ENCODE measurements at regions not wholly inside any gene's neighbourhood (a gene's known extent, or its start where the extent isn't known, plus 50 kb on each side); places are given as distances from the start of the nearest gene placed in this dataset.

GRCh38 chr6:27611451-27611850 lies 138.5 kb upstream of the ZNF184 start:
- no peak overlapping the region for H2AK5ac ChIP-seq (ENCODE audit: low read depth, low read length)
- no peaks in the 10 kb centered on the region for H3K36me3 ChIP-seq (replicated peaks in 1 of 2; ENCODE audit: control insufficient read depth in 2 of 2, insufficient read depth in 2 of 2, low read length in 2 of 2)
- H3K23ac ChIP-seq (ENCODE audit: low read depth, low read length, poor library complexity), result no peak overlapping the region
- H3K4me1 ChIP-seq (ENCODE audit: control insufficient read depth in 2 of 2, insufficient read depth in 1 of 2, low read depth in 1 of 2, low read length in 2 of 2), result no peaks in the 10 kb centered on the region
- H4K91ac ChIP-seq (ENCODE audit: low read depth, low read length, poor library complexity), result no peak overlapping the region
- H3K14ac ChIP-seq (ENCODE audit: low read length), result no peak overlapping the region
- H4K8ac ChIP-seq (ENCODE audit: low read depth, low read length), result no peak overlapping the region
- H3K18ac ChIP-seq (ENCODE audit: low read length), result no peak overlapping the region
- no peak overlapping the region for H2BK5ac ChIP-seq (ENCODE audit: low read length)
- H2AFZ ChIP-seq (ENCODE audit: low read length), result no peak overlapping the region
- no peak overlapping the region for H2BK120ac ChIP-seq (ENCODE audit: low read depth, low read length)
- WGBS, 2 donors (ENCODE audit: extremely low coverage in 2 of 2, insufficient read length in 2 of 2, insufficient replicate concordance in 1 of 2), result no CpG with 5 or more reads among the region's 1 CpG
- H3K4me2 ChIP-seq (ENCODE audit: insufficient read depth, low read length, poor library complexity, severe bottlenecking), result no peak overlapping the region
- no peak for DNase-seq (ENCODE audit: low spot score)
- no peak overlapping the region for H2BK15ac ChIP-seq (ENCODE audit: low read length)
- H3K9me3 ChIP-seq (replicated peaks in 1 of 2; ENCODE audit: control insufficient read depth in 2 of 2, insufficient read depth in 1 of 2, low read depth in 1 of 2, low read length in 2 of 2), result no peaks in the 10 kb centered on the region
- H2BK12ac ChIP-seq (ENCODE audit: low read length), result no peak overlapping the region
- no peak overlapping the region for H3K27ac ChIP-seq (replicated peaks; ENCODE audit: low read length)
- H3K4me3 ChIP-seq (ENCODE audit: low read length in 2 of 2), result no peak overlapping the region
- peaks cover 0 to 6% (median 4%) of the 10 kb centered on the region in 3 experiments for H3K27me3 ChIP-seq (ENCODE audit: control insufficient read depth in 3 of 3, insufficient read depth in 3 of 3, low read depth in 1 of 3, low read length in 3 of 3)
- H3K9ac ChIP-seq (ENCODE audit: low read depth, low read length, poor library complexity), result no peak overlapping the region
- H3K79me1 ChIP-seq (ENCODE audit: low read depth, low read length), result no peaks in the 10 kb centered on the region
- H3K4ac ChIP-seq (ENCODE audit: low read length), result no peak overlapping the region

GRCh38 chr6:27608916-27609883 lies 136.3 kb upstream of the ZNF184 start:
- Histone ChIP-seq H3K18ac (ENCODE audit: low read length) (no peak overlapping the region), H3K27ac (replicated peaks; ENCODE audit: low read length) (no peak overlapping the region), H3K27me3 (ENCODE audit: control insufficient read depth in 3 of 3, insufficient read depth in 3 of 3, low read depth in 1 of 3, low read length in 3 of 3) (peaks cover 0 to 9% (median 0%) of the 10 kb centered on the region in 3 experiments), H3K23ac (ENCODE audit: low read depth, low read length, poor library complexity) (no peak overlapping the region), H3K4me2 (ENCODE audit: insufficient read depth, low read length, poor library complexity, severe bottlenecking) (no peak overlapping the region), H2BK15ac (ENCODE audit: low read length) (no peak overlapping the region), H2BK5ac (ENCODE audit: low read length) (no peak overlapping the region), H2AFZ (ENCODE audit: low read length) (no peak overlapping the region), H3K14ac (ENCODE audit: low read length) (no peak overlapping the region), H3K4ac (ENCODE audit: low read length) (no peak overlapping the region), H4K8ac (ENCODE audit: low read depth, low read length) (no peak overlapping the region), H3K9me3 (replicated peaks in 1 of 2; ENCODE audit: control insufficient read depth in 2 of 2, insufficient read depth in 1 of 2, low read depth in 1 of 2, low read length in 2 of 2) (no peaks in the 10 kb centered on the region), H2BK12ac (ENCODE audit: low read length) (no peak overlapping the region), H3K36me3 (replicated peaks in 1 of 2; ENCODE audit: control insufficient read depth in 2 of 2, insufficient read depth in 2 of 2, low read length in 2 of 2) (no peaks in the 10 kb centered on the region), H3K9ac (ENCODE audit: low read depth, low read length, poor library complexity) (no peak overlapping the region), H3K4me1 (ENCODE audit: control insufficient read depth in 2 of 2, insufficient read depth in 1 of 2, low read depth in 1 of 2, low read length in 2 of 2) (no peaks in the 10 kb centered on the region), H3K4me3 (ENCODE audit: low read length in 2 of 2) (no peak overlapping the region), H2AK5ac (ENCODE audit: low read depth, low read length) (no peak overlapping the region), H2BK120ac (ENCODE audit: low read depth, low read length) (no peak overlapping the region), H4K91ac (ENCODE audit: low read depth, low read length, poor library complexity) (no peak overlapping the region), H3K79me1 (ENCODE audit: low read depth, low read length) (no peaks in the 10 kb centered on the region)
- no CpG with 5 or more reads among the region's 8 CpGs for WGBS, 2 donors (ENCODE audit: extremely low coverage in 2 of 2, insufficient read length in 2 of 2, insufficient replicate concordance in 1 of 2)
- DNase-seq (ENCODE audit: low spot score), result no peak

GRCh38 chr6:27605401-27606342 lies 132.8 kb upstream of the ZNF184 start:
- Histone ChIP-seq H3K4me2 (ENCODE audit: insufficient read depth, low read length, poor library complexity, severe bottlenecking) (peak overlapping the region; percentile 37), H3K23ac (ENCODE audit: low read depth, low read length, poor library complexity) (no peak overlapping the region), H3K27ac (replicated peaks; ENCODE audit: low read length) (no peak overlapping the region), H3K36me3 (replicated peaks in 1 of 2; ENCODE audit: control insufficient read depth in 2 of 2, insufficient read depth in 2 of 2, low read length in 2 of 2) (no peaks in the 10 kb centered on the region), H3K4me1 (ENCODE audit: control insufficient read depth in 2 of 2, insufficient read depth in 1 of 2, low read depth in 1 of 2, low read length in 2 of 2) (peaks cover 0 to 2% of the 10 kb centered on the region in 2 donors), H3K9ac (ENCODE audit: low read depth, low read length, poor library complexity) (no peak overlapping the region), H3K79me1 (ENCODE audit: low read depth, low read length) (no peaks in the 10 kb centered on the region), H2BK5ac (ENCODE audit: low read length) (no peak overlapping the region), H2BK15ac (ENCODE audit: low read length) (no peak overlapping the region), H2BK120ac (ENCODE audit: low read depth, low read length) (no peak overlapping the region), H3K4ac (ENCODE audit: low read length) (no peak overlapping the region), H4K8ac (ENCODE audit: low read depth, low read length) (no peak overlapping the region), H3K27me3 (ENCODE audit: control insufficient read depth in 3 of 3, insufficient read depth in 3 of 3, low read depth in 1 of 3, low read length in 3 of 3) (peaks cover 0 to 27% (median 13%) of the 10 kb centered on the region in 3 experiments), H2AK5ac (ENCODE audit: low read depth, low read length) (no peak overlapping the region), H3K14ac (ENCODE audit: low read length) (no peak overlapping the region), H4K91ac (ENCODE audit: low read depth, low read length, poor library complexity) (no peak overlapping the region), H3K9me3 (replicated peaks in 1 of 2; ENCODE audit: control insufficient read depth in 2 of 2, insufficient read depth in 1 of 2, low read depth in 1 of 2, low read length in 2 of 2) (no peaks in the 10 kb centered on the region), H2BK12ac (ENCODE audit: low read length) (no peak overlapping the region), H3K4me3 (ENCODE audit: low read length in 2 of 2) (peak overlapping the region; percentile 50 to 85), H2AFZ (ENCODE audit: low read length) (peak overlapping the region; percentile 78), H3K18ac (ENCODE audit: low read length) (peak overlapping the region; percentile 40)
- peak; percentile 82 for DNase-seq (ENCODE audit: low spot score)
- WGBS, 2 donors (ENCODE audit: extremely low coverage in 2 of 2, insufficient read length in 2 of 2, insufficient replicate concordance in 1 of 2), result no CpG with 5 or more reads among the region's 31 CpGs
